HTR-8/SVneo (cell line): ENCODE measurements at regions not wholly inside any gene's neighbourhood (a gene's known extent, or its start where the extent isn't known, plus 50 kb on each side); places are given as distances from the start of the nearest gene placed in this dataset.
A peak's percentile ranks its signal among the peaks of the same experiment; 100 is the strongest.
"Not testable (repeated sequence)": the region's sequence is repeated elsewhere in the genome, so short reads cannot be mapped to it uniquely, and the experiment has no call there.

Source experiments
- DNase-seq: peaks from one replicate; pipeline ENCODE4 v3.0.0; 2011; ENCODE audit warnings: low spot score, mixed read lengths; ENCODE audit not compliant: insufficient read length
- FAIRE-seq: peaks from 2 replicates; lab custom pipeline; 2011; peaks lifted over from hg19 to GRCh38; lab: Jason Lieb, UNC

GRCh38 chr6:43927532-43928210, 157.7 kb downstream of the VEGFA start:
- no peak for DNase-seq
- FAIRE-seq, result no peak

GRCh38 chr6:43926634-43927531, 156.9 kb downstream of the VEGFA start:
- FAIRE-seq (no peak), DNase-seq (peak; percentile 37)

GRCh38 chr6:43925636-43926139, 155.7 kb downstream of the VEGFA start:
- DNase-seq, FAIRE-seq: not testable (repeated sequence)

GRCh38 chr6:43924222-43924702, 154.3 kb downstream of the VEGFA start:
- DNase-seq, result no peak
- FAIRE-seq, result no peak

GRCh38 chr6:43923376-43924221, 153.6 kb downstream of the VEGFA start:
- DNase-seq (no peak), FAIRE-seq (no peak)

GRCh38 chr6:43922426-43923375, 152.7 kb downstream of the VEGFA start:
- no peak for DNase-seq
- no peak for FAIRE-seq

- FAIRE-seq (no peak), DNase-seq (no peak)
These were observed 151.8 kb downstream of the VEGFA start for GRCh38 chr6:43921548-43922425.

GRCh38 chr6:43921039-43921438, 151.0 kb downstream of the VEGFA start:
- FAIRE-seq, result no peak

GRCh38 chr6:43919774-43920173, 149.8 kb downstream of the VEGFA start:
- FAIRE-seq (no peak), DNase-seq (no peak)

More at GRCh38 chr6:43921039-43921438, 151.0 kb downstream of the VEGFA start:
- no peak for DNase-seq

- DNase-seq (no peak), FAIRE-seq (no peak)
These were observed 147.9 kb downstream of the VEGFA start for GRCh38 chr6:43917878-43918382.

GRCh38 chr6:43916924-43917877, 147.2 kb downstream of the VEGFA start:
- DNase-seq, result no peak
- FAIRE-seq, result no peak

GRCh38 chr6:43915986-43916923, 146.2 kb downstream of the VEGFA start:
- DNase-seq (no peak), FAIRE-seq (no peak)

GRCh38 chr6:43915208-43915869, 145.3 kb downstream of the VEGFA start:
- no peak for FAIRE-seq
- no peak for DNase-seq

- no peak for FAIRE-seq
- DNase-seq, result no peak
These were observed 144.5 kb downstream of the VEGFA start for GRCh38 chr6:43914272-43915147.
